ENCODE measurements at regions not wholly inside any gene's neighbourhood (a gene's known extent, or its start where the extent isn't known, plus 50 kb on each side); places are given as distances from the start of the nearest gene placed in this dataset.

GRCh38 chr6:43978473-43979346 is 148.5 kb downstream of the MRPL14 start:
- H3K36me3 ChIP-seq (ENCODE audit: control insufficient read depth in 2 of 2, extremely low read depth in 1 of 2, insufficient read depth in 2 of 2, low read length in 2 of 2), result no peaks in the 10 kb centered on the region
- no peaks in the 10 kb centered on the region for H3K79me2 ChIP-seq (ENCODE audit: control insufficient read depth, insufficient read depth, low read length)
- intact Hi-C loops (cut with micrococcal nuclease) (no loop called here), dilution Hi-C loops (cut with MboI; ENCODE audit: extremely low pct_ligation_motif_present, low sequenced_read_pairs) (no loop called here)
- H3K4me2 ChIP-seq (ENCODE audit: insufficient read depth, low read length), result no peak overlapping the region
- H3K9me1 ChIP-seq (replicated peaks; ENCODE audit: control insufficient read depth, extremely low read depth, insufficient read depth, low read length), result no peaks in the 10 kb centered on the region
- no peak overlapping the region for H3K27ac ChIP-seq (ENCODE audit: insufficient read depth, low read depth, low read length)
- H4K20me1 ChIP-seq (replicated peaks; ENCODE audit: control insufficient read depth, extremely low read depth, insufficient read depth, low read length), result no peaks in the 10 kb centered on the region
- H3K9me3 ChIP-seq (replicated peaks; ENCODE audit: control insufficient read depth, insufficient read depth, low read length), result no peaks in the 10 kb centered on the region
- no peak overlapping the region for H2AFZ ChIP-seq (ENCODE audit: low read depth, low read length)
- H3K4me1 ChIP-seq (ENCODE audit: control insufficient read depth, extremely low read depth, insufficient read depth, low read length), result no peaks in the 10 kb centered on the region
- H3K4me3 ChIP-seq (replicated peaks in 1 of 3; ENCODE audit: insufficient read depth in 1 of 3, low read depth in 1 of 3, low read length in 3 of 3), result no peak overlapping the region
- H3K27me3 ChIP-seq (ENCODE audit: control insufficient read depth in 2 of 2, insufficient read depth in 2 of 2, low read length in 2 of 2), result peaks cover 12 to 18% of the 10 kb centered on the region in 2 experiments
- DNase-seq (ENCODE audit: low read depth, low spot score), result no peak
- H3K9ac ChIP-seq (replicated peaks; ENCODE audit: extremely low read depth, insufficient read depth, low read length), result no peak overlapping the region
- FAIRE-seq, result no peak
- TF ChIP-seq EZH2 (IDR thresholded peaks at IDR 0.05; ENCODE audit: borderline replicate concordance, low read depth, low read length, severe bottlenecking) (no peak), JUN (IDR thresholded peaks at IDR 0.05; ENCODE audit: borderline replicate concordance, insufficient read depth, insufficient read length, low read depth) (no peak), GATA2 (IDR thresholded peaks at IDR 0.05; ENCODE audit: insufficient read depth, insufficient read length, low read depth, low read length) (no peak), MAX (IDR thresholded peaks at IDR 0.05; ENCODE audit: insufficient read depth, insufficient read length) (no peak), POLR2AphosphoS5 (IDR thresholded peaks at IDR 0.05; ENCODE audit: insufficient read depth, low read depth, low read length) (no peak), FOS (IDR thresholded peaks at IDR 0.05; ENCODE audit: borderline replicate concordance, insufficient read depth, low read length) (no peak)
- no TSS peak for BruUV-seq (replicated peaks)
- ChIA-PET POLR2A (no interaction called here), CTCF (no interaction called here)

Data from endothelial cell of umbilical vein (primary cell).